OCI-LY3 (cell line): ENCODE measurements at regions not wholly inside any gene's neighbourhood (a gene's known extent, or its start where the extent isn't known, plus 50 kb on each side); places are given as distances from the start of the nearest gene placed in this dataset.

ENCODE experiments used
- EZH2phosphoT487 ChIP-seq: fragments of 200-600 bp; shearing (Covaris generic); IDR thresholded peaks from 2 replicates; pipeline ENCODE4 v1.6.1; 2018; ENCODE audit warnings: antibody characterized with exemption, mixed run types, low read depth
- TF ChIP-seq, protein P1 (sequence below): fragments of 200-600, 300-600 bp; sonication (generic); IDR thresholded peaks from 2 replicates; pipeline ENCODE4 v1.5.1; 2014; ENCODE audit warnings: antibody characterized with exemption, low read length, low read depth

GRCh38 chr18:27366665-27367064, 181.6 kb upstream of the CHST9 start:
- TF ChIP-seq, protein P1, sequence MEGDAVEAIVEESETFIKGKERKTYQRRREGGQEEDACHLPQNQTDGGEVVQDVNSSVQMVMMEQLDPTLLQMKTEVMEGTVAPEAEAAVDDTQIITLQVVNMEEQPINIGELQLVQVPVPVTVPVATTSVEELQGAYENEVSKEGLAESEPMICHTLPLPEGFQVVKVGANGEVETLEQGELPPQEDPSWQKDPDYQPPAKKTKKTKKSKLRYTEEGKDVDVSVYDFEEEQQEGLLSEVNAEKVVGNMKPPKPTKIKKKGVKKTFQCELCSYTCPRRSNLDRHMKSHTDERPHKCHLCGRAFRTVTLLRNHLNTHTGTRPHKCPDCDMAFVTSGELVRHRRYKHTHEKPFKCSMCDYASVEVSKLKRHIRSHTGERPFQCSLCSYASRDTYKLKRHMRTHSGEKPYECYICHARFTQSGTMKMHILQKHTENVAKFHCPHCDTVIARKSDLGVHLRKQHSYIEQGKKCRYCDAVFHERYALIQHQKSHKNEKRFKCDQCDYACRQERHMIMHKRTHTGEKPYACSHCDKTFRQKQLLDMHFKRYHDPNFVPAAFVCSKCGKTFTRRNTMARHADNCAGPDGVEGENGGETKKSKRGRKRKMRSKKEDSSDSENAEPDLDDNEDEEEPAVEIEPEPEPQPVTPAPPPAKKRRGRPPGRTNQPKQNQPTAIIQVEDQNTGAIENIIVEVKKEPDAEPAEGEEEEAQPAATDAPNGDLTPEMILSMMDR = no peak
- TF ChIP-seq EZH2phosphoT487 = no peak
